GM23338 (cell line): ENCODE measurements at regions not wholly inside any gene's neighbourhood (a gene's known extent, or its start where the extent isn't known, plus 50 kb on each side); places are given as distances from the start of the nearest gene placed in this dataset.

Experiments used
- ATAC-seq: fragments of 200-7000 bp; cut with Tn5 transposase; 3 replicates; pipeline ENCODE4 v1.9.1; 2020
- DNase-seq: peaks from one replicate; pipeline ENCODE4 v3.0.0-alpha.2; 2015; ENCODE audit warnings: low spot score
- H2AFZ ChIP-seq: fragments of 200-600 bp; sonication (generic); 2 replicates; pipeline ENCODE4 v1.8.0; 2016; ENCODE audit warnings: antibody characterized with exemption, mild to moderate bottlenecking, moderate library complexity
- H3F3A ChIP-seq: fragments of 200-600 bp; sonication (generic); replicated peaks from 2 replicates; pipeline ENCODE4 v1.8.0; 2017; ENCODE audit warnings: antibody characterized with exemption, mixed run types, low read depth
- H3K27ac ChIP-seq: fragments of 200-600 bp; sonication (generic); 2 replicates; pipeline ENCODE4 v1.6.1; 2016; ENCODE audit warnings: low read depth
- H3K27me3 ChIP-seq: fragments of 200-600 bp; sonication (generic); 2 replicates; pipeline ENCODE4 v1.8.0; 2016; ENCODE audit warnings: mild to moderate bottlenecking, mixed run types, moderate library complexity; ENCODE audit not compliant: insufficient read depth
- H3K36me3 ChIP-seq: fragments of 200-600 bp; sonication (generic); 2 replicates; pipeline ENCODE4 v1.8.0; 2016; ENCODE audit warnings: mild to moderate bottlenecking; ENCODE audit not compliant: insufficient read depth
- H3K4me1 ChIP-seq: fragments of 200-600 bp; sonication (generic); 2 replicates; pipeline ENCODE4 v1.8.0; 2016; ENCODE audit warnings: mild to moderate bottlenecking, moderate library complexity; ENCODE audit not compliant: insufficient read depth
- H3K4me2 ChIP-seq: fragments of 200-600 bp; sonication (generic); 2 replicates; pipeline ENCODE4 v1.7.1; 2017; ENCODE audit warnings: mixed run types
- H3K4me3 ChIP-seq: fragments of 200-600 bp; sonication (generic); 2 replicates; pipeline ENCODE4 v1.6.1; 2016; ENCODE audit warnings: mixed run types
- H3K79me2 ChIP-seq: fragments of 200-600 bp; sonication (generic); replicated peaks from 2 replicates; pipeline ENCODE4 v1.8.0; 2017; ENCODE audit warnings: mild to moderate bottlenecking; ENCODE audit not compliant: insufficient read depth
- H3K9me2 ChIP-seq: fragments of 200-600 bp; sonication (generic); 2 replicates; pipeline ENCODE4 v1.8.0; 2017; ENCODE audit not compliant: insufficient read depth
- H4K20me1 ChIP-seq: fragments of 200-600 bp; sonication (generic); replicated peaks from 2 replicates; pipeline ENCODE4 v1.8.0; 2017; ENCODE audit warnings: mild to moderate bottlenecking; ENCODE audit not compliant: insufficient read depth
- H3K27ac Mint-ChIP-seq: 2 replicates; pipeline ENCODE4 v1.8.0; 2020; ENCODE audit warnings: inconsistent platforms, mild to moderate bottlenecking, moderate library complexity, mixed read lengths
- H3K27me3 Mint-ChIP-seq: 3 replicates; pipeline ENCODE4 v1.8.0; 2022; ENCODE audit warnings: low read depth, mild to moderate bottlenecking, moderate library complexity, mixed read lengths, inconsistent platforms; ENCODE audit not compliant: insufficient read depth, poor library complexity
- H3K36me3 Mint-ChIP-seq: 3 replicates; pipeline ENCODE4 v1.8.0; 2021; ENCODE audit warnings: low read depth, mild to moderate bottlenecking, inconsistent platforms, moderate library complexity, mixed read lengths
- H3K4me1 Mint-ChIP-seq: 3 replicates; pipeline ENCODE4 v1.8.0; 2020; ENCODE audit warnings: mild to moderate bottlenecking, inconsistent platforms, mixed read lengths
- H3K4me3 Mint-ChIP-seq: 3 replicates; pipeline ENCODE4 v1.8.0; 2021; ENCODE audit warnings: moderate library complexity, mild to moderate bottlenecking, inconsistent platforms, mixed read lengths
- H3K9me3 Mint-ChIP-seq: 3 replicates; pipeline ENCODE4 v1.8.0; 2020; ENCODE audit warnings: moderate library complexity, mild to moderate bottlenecking, inconsistent platforms, mixed read lengths
- CREB1 ChIP-seq: fragments of 250-450 bp; sonication (Bioruptor Pico); IDR thresholded peaks from 2 replicates; pipeline ENCODE4 v1.5.0; 2020; ENCODE audit warnings: low read depth, mild to moderate bottlenecking, moderate library complexity
- CTCF ChIP-seq, 2 experiments: fragments of 200-600 bp in 1 of 2; sonication (generic) in 1 of 2; conservative IDR thresholded peaks; 2 replicates each; pipeline versions ENCODE4 v1.5.1 to v1.6.1; 2016 to 2017; ENCODE audit warnings: antibody characterized with exemption in 2 of 2, low read depth in 2 of 2, mild to moderate bottlenecking in 2 of 2, moderate library complexity in 1 of 2
- ETS1 ChIP-seq: IDR thresholded peaks from 2 replicates; pipeline ENCODE4 v1.6.1; 2016; ENCODE audit warnings: antibody characterized with exemption
- EZH2 ChIP-seq: fragments of 200-600 bp; sonication (generic); IDR thresholded peaks from one replicate; pipeline ENCODE4 v1.8.0; 2017; ENCODE audit warnings: antibody characterized with exemption, mild to moderate bottlenecking, low read depth; ENCODE audit not compliant: unreplicated experiment
- NANOG ChIP-seq: IDR thresholded peaks from 2 replicates; pipeline ENCODE4 v1.6.1; 2016; ENCODE audit warnings: antibody characterized with exemption, borderline replicate concordance
- ZNF114 ChIP-seq: fragments of 250-450 bp; sonication (Bioruptor Pico); IDR thresholded peaks from 2 replicates; pipeline ENCODE4 v1.5.0; 2020; ENCODE audit warnings: mild to moderate bottlenecking, moderate library complexity
- ZNF331 ChIP-seq: fragments of 250-450 bp; sonication (Bioruptor Pico); IDR thresholded peaks from 2 replicates; pipeline ENCODE4 v1.5.0; 2020; ENCODE audit warnings: low read depth, mild to moderate bottlenecking, moderate library complexity
- TF ChIP-seq, protein P1 (sequence below): fragments of 250-450 bp; sonication (Bioruptor Pico); IDR thresholded peaks from 2 replicates; pipeline ENCODE4 v1.5.0; 2020; ENCODE audit warnings: mild to moderate bottlenecking, moderate library complexity
- TF ChIP-seq, protein P2 (sequence below): IDR thresholded peaks from one replicate; pipeline ENCODE4 v1.6.1; 2018; ENCODE audit warnings: antibody characterized with exemption; ENCODE audit not compliant: unreplicated experiment

- TF ChIP-seq, protein P1, sequence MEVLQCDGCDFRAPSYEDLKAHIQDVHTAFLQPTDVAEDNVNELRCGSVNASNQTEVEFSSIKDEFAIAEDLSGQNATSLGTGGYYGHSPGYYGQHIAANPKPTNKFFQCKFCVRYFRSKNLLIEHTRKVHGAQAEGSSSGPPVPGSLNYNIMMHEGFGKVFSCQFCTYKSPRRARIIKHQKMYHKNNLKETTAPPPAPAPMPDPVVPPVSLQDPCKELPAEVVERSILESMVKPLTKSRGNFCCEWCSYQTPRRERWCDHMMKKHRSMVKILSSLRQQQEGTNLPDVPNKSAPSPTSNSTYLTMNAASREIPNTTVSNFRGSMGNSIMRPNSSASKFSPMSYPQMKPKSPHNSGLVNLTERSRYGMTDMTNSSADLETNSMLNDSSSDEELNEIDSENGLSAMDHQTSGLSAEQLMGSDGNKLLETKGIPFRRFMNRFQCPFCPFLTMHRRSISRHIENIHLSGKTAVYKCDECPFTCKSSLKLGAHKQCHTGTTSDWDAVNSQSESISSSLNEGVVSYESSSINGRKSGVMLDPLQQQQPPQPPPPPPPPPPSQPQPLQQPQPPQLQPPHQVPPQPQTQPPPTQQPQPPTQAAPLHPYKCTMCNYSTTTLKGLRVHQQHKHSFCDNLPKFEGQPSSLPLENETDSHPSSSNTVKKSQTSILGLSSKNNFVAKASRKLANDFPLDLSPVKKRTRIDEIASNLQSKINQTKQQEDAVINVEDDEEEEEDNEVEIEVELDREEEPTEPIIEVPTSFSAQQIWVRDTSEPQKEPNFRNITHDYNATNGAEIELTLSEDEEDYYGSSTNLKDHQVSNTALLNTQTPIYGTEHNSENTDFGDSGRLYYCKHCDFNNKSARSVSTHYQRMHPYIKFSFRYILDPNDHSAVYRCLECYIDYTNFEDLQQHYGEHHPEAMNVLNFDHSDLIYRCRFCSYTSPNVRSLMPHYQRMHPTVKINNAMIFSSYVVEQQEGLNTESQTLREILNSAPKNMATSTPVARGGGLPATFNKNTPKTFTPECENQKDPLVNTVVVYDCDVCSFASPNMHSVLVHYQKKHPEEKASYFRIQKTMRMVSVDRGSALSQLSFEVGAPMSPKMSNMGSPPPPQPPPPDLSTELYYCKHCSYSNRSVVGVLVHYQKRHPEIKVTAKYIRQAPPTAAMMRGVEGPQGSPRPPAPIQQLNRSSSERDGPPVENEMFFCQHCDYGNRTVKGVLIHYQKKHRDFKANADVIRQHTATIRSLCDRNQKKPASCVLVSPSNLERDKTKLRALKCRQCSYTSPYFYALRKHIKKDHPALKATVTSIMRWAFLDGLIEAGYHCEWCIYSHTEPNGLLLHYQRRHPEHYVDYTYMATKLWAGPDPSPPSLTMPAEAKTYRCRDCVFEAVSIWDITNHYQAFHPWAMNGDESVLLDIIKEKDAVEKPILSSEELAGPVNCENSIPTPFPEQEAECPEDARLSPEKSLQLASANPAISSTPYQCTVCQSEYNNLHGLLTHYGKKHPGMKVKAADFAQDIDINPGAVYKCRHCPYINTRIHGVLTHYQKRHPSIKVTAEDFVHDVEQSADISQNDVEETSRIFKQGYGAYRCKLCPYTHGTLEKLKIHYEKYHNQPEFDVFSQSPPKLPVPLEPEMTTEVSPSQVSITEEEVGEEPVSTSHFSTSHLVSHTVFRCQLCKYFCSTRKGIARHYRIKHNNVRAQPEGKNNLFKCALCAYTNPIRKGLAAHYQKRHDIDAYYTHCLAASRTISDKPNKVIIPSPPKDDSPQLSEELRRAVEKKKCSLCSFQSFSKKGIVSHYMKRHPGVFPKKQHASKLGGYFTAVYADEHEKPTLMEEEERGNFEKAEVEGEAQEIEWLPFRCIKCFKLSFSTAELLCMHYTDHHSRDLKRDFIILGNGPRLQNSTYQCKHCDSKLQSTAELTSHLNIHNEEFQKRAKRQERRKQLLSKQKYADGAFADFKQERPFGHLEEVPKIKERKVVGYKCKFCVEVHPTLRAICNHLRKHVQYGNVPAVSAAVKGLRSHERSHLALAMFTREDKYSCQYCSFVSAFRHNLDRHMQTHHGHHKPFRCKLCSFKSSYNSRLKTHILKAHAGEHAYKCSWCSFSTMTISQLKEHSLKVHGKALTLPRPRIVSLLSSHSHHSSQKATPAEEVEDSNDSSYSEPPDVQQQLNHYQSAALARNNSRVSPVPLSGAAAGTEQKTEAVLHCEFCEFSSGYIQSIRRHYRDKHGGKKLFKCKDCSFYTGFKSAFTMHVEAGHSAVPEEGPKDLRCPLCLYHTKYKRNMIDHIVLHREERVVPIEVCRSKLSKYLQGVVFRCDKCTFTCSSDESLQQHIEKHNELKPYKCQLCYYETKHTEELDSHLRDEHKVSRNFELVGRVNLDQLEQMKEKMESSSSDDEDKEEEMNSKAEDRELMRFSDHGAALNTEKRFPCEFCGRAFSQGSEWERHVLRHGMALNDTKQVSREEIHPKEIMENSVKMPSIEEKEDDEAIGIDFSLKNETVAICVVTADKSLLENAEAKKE (CRISPR knock-in tag) = no peak
- TF ChIP-seq ZNF331 (CRISPR knock-in tag) (no peak), ETS1 (no peak)
These were observed 297.5 kb upstream of the ZMIZ1 start (continued) for GRCh38 chr10:78771260-78771659.

- Mint-ChIP-seq H3K4me3 (no peak overlapping the region), H3K36me3 (no peaks in the 10 kb centered on the region), H3K27me3 (peaks cover 9% of the 10 kb centered on the region), H3K9me3 (no peaks in the 10 kb centered on the region), H3K4me1 (peaks cover 11% of the 10 kb centered on the region; the same call in 2 of the 3 replicates), H3K27ac (no peak overlapping the region)
- no peaks in the 10 kb centered on the region for H3K36me3 ChIP-seq
- H3K4me3 ChIP-seq = no peak overlapping the region
- no peaks in the 10 kb centered on the region for H4K20me1 ChIP-seq
- no peaks in the 10 kb centered on the region for H3K79me2 ChIP-seq
- H3K27ac ChIP-seq = no peak overlapping the region
- TF ChIP-seq EZH2 (no peak), CTCF (conservative IDR thresholded peaks at IDR 0.05; ENCODE audit: low read depth in 2 of 2) (no peak), ZNF114 (CRISPR knock-in tag) (no peak), ETS1 (no peak), NANOG (no peak), CREB1 (CRISPR knock-in tag) (no peak), ZNF331 (CRISPR knock-in tag) (no peak)
- TF ChIP-seq, protein P2, sequence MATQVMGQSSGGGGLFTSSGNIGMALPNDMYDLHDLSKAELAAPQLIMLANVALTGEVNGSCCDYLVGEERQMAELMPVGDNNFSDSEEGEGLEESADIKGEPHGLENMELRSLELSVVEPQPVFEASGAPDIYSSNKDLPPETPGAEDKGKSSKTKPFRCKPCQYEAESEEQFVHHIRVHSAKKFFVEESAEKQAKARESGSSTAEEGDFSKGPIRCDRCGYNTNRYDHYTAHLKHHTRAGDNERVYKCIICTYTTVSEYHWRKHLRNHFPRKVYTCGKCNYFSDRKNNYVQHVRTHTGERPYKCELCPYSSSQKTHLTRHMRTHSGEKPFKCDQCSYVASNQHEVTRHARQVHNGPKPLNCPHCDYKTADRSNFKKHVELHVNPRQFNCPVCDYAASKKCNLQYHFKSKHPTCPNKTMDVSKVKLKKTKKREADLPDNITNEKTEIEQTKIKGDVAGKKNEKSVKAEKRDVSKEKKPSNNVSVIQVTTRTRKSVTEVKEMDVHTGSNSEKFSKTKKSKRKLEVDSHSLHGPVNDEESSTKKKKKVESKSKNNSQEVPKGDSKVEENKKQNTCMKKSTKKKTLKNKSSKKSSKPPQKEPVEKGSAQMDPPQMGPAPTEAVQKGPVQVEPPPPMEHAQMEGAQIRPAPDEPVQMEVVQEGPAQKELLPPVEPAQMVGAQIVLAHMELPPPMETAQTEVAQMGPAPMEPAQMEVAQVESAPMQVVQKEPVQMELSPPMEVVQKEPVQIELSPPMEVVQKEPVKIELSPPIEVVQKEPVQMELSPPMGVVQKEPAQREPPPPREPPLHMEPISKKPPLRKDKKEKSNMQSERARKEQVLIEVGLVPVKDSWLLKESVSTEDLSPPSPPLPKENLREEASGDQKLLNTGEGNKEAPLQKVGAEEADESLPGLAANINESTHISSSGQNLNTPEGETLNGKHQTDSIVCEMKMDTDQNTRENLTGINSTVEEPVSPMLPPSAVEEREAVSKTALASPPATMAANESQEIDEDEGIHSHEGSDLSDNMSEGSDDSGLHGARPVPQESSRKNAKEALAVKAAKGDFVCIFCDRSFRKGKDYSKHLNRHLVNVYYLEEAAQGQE = no peak
- peak; percentile 15; the same call in 1 of the 3 replicates for ATAC-seq
- no peak for DNase-seq
- no peaks in the 10 kb centered on the region for H3F3A ChIP-seq
- no peak overlapping the region for H3K4me2 ChIP-seq
- no peaks in the 10 kb centered on the region for H3K9me2 ChIP-seq
- H3K4me1 ChIP-seq = no peaks in the 10 kb centered on the region
- no peak overlapping the region for H2AFZ ChIP-seq
- no peaks in the 10 kb centered on the region for H3K27me3 ChIP-seq
These were observed 296.8 kb upstream of the ZMIZ1 start for GRCh38 chr10:78771808-78772455.
